DMS114 treated with DMSO at 0.1 percent for 48 hours (cell line): ENCODE measurements at regions not wholly inside any gene's neighbourhood (a gene's known extent, or its start where the extent isn't known, plus 50 kb on each side); places are given as distances from the start of the nearest gene placed in this dataset.
"Not testable (repeated sequence)": the region's sequence is repeated elsewhere in the genome, so short reads cannot be mapped to it uniquely, and the experiment has no call there.

ENCODE experiments used
- DNase-seq: peaks from one replicate; lab custom pipeline; 2025; ENCODE audit not compliant: unreplicated experiment; lab: John Stamatoyannopoulos, UW

DNA sequence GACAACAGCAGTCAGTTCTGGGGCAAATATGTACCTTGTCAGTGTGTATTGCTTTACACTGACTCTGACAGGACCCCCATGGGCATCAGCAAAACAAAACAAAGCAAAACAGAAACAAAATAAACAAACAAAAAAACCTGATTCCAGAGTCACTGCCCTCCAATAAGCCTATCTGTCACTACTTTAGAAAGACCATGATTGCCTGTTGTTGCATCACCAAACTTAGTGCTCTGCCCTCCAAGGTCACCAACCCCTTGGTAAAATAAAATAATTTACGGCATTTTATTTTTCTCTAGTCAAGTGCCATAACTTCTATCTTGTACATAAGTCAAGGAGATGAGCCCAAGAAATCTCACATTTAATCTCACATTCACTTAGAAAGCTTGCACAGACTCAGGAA, 120.9 kb upstream of the ADAMTS3 start:
- DNase-seq, result no peak

GRCh38 chr4:72686390-72686789, 117.4 kb upstream of the ADAMTS3 start:
- DNase-seq, result not testable (repeated sequence)

DNA sequence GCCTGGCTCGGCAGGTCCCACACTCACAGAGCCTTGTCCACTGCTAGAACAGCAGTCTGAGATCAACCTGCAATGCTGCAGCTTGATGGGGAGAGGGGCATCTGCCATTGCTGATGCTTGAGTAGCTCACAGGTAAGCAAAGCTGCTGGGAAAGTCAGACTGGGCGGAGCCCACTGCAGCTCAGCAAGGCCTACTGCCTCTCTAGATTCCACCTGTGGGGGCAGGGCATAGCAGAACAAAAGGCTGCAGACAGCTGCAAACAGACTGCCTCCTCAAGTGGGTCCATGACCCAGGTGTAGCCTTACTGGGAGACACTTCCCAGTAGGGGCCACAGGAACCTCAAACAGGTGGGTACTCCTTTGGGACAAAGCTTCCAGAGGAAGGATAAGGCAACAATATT, 110.6 kb upstream of the ADAMTS3 start:
- no peak for DNase-seq

DNA sequence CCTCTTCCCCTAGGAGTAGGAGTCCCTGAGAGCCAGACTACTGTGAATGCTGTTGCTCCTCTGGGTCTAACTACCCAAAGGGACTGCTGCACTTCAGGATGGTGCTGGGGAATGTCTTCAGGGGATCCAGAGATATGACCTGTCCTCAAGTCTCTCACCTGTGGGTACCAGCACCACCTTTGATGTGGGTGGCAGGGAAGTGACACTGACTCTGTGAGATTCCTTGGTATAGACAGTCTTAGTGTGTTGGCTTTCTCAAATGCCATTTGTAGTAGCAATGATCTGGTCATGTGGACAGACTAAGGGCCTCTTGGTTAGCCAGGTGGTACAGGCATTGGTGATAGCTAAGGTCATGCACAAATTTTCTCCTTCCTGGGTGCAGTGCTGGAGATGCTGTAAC, 108.9 kb upstream of the ADAMTS3 start:
- no peak for DNase-seq

DNA sequence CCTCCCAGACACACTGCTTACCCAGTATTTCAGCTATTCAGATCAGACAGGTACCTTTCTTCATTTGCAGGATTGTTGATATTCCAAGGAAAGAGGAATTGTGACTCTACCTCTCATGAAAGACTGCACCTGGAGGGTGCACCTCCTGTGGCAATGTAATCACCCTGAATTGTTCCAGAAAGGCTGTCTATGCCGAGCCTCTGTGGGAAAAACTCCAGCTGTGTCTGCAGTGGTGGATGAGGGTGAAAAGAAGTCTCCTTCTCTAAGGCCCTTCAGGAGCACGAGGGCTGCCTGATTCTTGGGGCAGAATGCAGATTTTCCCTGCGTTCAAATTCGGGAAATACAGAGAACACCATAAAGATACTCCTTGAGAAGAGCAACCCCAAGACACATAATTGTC, 108.2 kb upstream of the ADAMTS3 start:
- DNase-seq, result no peak

DNA sequence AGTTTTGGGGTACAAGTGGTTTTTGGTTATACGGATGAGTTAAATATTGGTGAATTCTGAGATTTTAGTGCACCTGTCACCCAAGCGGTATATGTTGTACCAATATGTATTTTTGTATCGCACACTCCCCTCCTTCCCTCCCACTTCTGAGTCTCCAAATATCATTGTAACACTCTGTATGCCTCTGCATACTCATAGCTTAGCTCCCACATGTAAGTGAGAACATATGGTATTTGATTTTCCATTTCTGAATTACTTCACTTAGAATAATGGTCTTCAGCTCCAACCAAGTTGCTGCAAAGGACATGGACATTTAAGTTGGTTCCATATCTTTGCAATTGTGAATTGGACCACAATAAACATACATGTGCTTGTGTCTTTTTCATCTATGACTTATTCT, 103.0 kb upstream of the ADAMTS3 start:
- no peak for DNase-seq

GRCh38 chr4:72670521-72670920, 101.5 kb upstream of the ADAMTS3 start:
- DNase-seq, result no peak

GRCh38 chr4:72666910-72667309, 97.9 kb upstream of the ADAMTS3 start:
- no peak for DNase-seq

GRCh38 chr4:72665171-72665968, 96.3 kb upstream of the ADAMTS3 start:
- DNase-seq, result no peak

- no peak for DNase-seq
Measured at GRCh38 chr4:72663828-72664227, 94.8 kb upstream of the ADAMTS3 start.

DNA sequence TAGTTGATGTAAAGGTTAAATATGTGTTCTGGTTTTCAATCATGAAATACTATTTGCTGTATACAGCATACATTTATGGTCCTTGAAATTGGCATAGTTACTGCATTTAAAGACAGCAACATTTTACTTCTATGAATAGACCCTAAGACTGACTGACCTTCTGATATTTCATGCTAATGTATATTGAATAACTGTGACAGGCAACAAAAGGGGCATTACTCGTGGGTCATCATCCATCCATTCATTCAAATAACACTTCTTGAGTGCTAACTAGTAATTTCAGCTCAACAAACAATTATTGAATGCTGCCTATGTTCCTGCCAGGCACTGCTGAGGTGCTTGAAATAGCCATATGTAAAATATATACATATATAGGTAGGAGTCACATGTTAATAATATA, 92.8 kb upstream of the ADAMTS3 start:
- DNase-seq, result no peak

GRCh38 chr4:72641611-72642010, 72.6 kb upstream of the ADAMTS3 start:
- DNase-seq, result no peak

DNA sequence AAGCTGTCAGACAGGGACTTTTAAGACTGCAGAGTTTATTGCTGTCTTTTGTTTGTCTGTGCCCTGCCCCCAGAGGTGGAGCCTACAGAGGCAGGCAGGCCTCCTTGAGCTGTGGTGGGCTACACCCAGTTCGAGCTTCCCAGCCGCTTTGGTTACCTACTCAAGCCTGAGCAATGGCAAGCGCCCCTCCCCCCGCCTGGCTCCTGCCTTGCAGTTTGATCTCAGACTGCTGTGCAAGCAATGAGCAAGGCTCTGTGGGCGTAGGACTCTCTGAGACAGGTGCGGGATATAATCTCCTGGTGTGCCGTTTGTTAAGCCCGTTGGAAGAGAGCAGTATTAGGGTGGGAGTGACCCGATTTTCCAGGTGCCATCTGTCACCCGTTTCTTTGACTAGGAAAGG, 67.8 kb upstream of the ADAMTS3 start:
- DNase-seq, result not testable (repeated sequence)

DNA sequence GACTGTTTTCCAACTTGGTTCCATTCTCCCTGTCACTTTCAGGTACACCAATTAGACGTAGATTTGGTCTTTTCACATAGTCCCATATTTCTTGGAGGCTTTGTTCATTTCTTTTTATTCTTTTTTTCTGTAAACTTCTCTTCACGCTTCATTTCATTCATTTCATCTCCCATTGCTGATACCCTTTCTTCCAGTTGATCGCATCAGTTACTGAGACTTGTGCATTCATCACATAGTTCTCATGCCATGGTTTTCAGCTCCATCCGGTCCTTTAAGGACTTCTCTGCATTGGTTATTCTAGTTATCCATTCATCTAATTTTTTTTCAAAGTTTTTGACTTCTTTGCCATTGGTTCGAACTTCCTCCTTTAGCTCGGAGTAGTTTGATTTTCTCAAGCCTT, 66.9 kb upstream of the ADAMTS3 start:
- not testable (repeated sequence) for DNase-seq

DNA sequence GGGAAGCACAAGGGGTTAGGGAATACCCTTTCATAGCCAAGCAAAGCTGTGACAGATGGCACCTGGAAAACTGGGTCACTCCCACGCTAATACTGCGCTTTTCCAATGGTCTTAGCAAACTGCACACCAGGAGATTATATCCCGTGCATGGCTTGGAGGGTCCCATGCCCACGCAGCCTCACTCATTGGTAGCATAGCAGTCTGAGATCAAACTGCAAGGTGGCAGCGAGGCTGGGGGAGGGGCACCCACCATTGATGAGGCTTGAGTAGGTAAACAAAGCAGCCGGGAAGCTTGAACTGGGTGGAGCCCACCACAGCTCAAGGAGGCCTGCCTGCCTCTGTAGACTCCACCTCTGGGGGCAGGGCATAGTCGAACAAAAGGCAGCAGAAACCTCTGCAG, 63.2 kb upstream of the ADAMTS3 start:
- not testable (repeated sequence) for DNase-seq

- no peak for DNase-seq
Measured at GRCh38 chr4:72631296-72631695, 62.3 kb upstream of the ADAMTS3 start.

GRCh38 chr4:72629540-72629939, 60.5 kb upstream of the ADAMTS3 start:
- DNase-seq, result no peak

DNA sequence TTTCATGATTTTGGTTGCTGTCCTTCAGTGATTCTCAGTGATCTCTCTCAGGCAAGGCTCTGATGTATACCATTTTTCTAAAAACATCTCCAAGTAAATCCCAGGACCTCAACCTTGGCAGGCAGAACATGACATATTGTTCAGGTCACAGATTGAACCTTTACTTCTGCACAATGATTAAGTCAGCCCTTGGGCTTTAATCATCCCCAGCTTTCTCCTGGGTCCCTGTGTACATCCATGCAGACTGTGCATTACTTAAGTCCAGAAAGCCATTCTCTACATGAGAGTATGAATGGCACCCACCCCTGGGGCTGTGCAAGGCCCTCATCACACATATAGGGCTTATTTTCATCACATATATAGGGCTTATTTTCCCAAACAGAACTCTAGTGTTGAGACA, 58.7 kb upstream of the ADAMTS3 start:
- DNase-seq, result no peak
